ENCODE measurements at regions not wholly inside any gene's neighbourhood (a gene's known extent, or its start where the extent isn't known, plus 50 kb on each side); places are given as distances from the start of the nearest gene placed in this dataset.

- no peak for DNase-seq
These were observed 154.2 kb upstream of the PRMT8 start for GRCh38 chr12:3336606-3337311.

GRCh38 chr12:3337944-3338343 is 153.1 kb upstream of the PRMT8 start:
- DNase-seq, result no peak

GRCh38 chr12:3339221-3339620 is 151.8 kb upstream of the PRMT8 start:
- DNase-seq, result no peak

- no peak for DNase-seq
These were observed 149.4 kb upstream of the PRMT8 start for GRCh38 chr12:3341594-3341993.

- DNase-seq, result no peak
These were observed 149.0 kb upstream of the PRMT8 start for GRCh38 chr12:3342051-3342450.

GRCh38 chr12:3348055-3348454 is 142.9 kb upstream of the PRMT8 start:
- DNase-seq, result no peak

- DNase-seq, result no peak
These were observed 140.6 kb upstream of the PRMT8 start for GRCh38 chr12:3350432-3350831.

GRCh38 chr12:3351731-3352130 is 139.3 kb upstream of the PRMT8 start:
- DNase-seq, result no peak

GRCh38 chr12:3352230-3352629 is 138.8 kb upstream of the PRMT8 start:
- no peak for DNase-seq

- no peak for DNase-seq
These were observed 137.4 kb upstream of the PRMT8 start for GRCh38 chr12:3353621-3354020.

GRCh38 chr12:3354586-3354985 is 136.4 kb upstream of the PRMT8 start:
- no peak for DNase-seq

GRCh38 chr12:3355378-3355900 is 135.6 kb upstream of the PRMT8 start:
- no peak for DNase-seq

- DNase-seq, result no peak
These were observed 133.0 kb upstream of the PRMT8 start for GRCh38 chr12:3357950-3358525.

GRCh38 chr12:3359478-3359877 is 131.5 kb upstream of the PRMT8 start:
- DNase-seq, result no peak

GRCh38 chr12:3361146-3361545 is 129.9 kb upstream of the PRMT8 start:
- DNase-seq, result no peak

GRCh38 chr12:3362737-3363136 is 128.3 kb upstream of the PRMT8 start:
- DNase-seq, result no peak

- DNase-seq, result peak; percentile 19 to 54
These were observed 127.4 kb upstream of the PRMT8 start for GRCh38 chr12:3363608-3364007.

- DNase-seq, result no peak
These were observed 126.8 kb upstream of the PRMT8 start for GRCh38 chr12:3364226-3364625.

- DNase-seq, result no peak
These were observed 126.1 kb upstream of the PRMT8 start for GRCh38 chr12:3364661-3365462.

- no peak for DNase-seq
These were observed 125.3 kb upstream of the PRMT8 start for GRCh38 chr12:3365463-3366411.

- DNase-seq, result no peak
These were observed 124.4 kb upstream of the PRMT8 start for GRCh38 chr12:3366451-3367110.
